Prostate gland (tissue), 2 donors: ENCODE measurements at regions not wholly inside any gene's neighbourhood (a gene's known extent, or its start where the extent isn't known, plus 50 kb on each side); places are given as distances from the start of the nearest gene placed in this dataset.

ENCODE experiments used
- DNase-seq: peaks from one replicate; pipeline ENCODE4 v3.0.0-alpha.2; 2019; ENCODE audit warnings: low spot score
- H3K27ac ChIP-seq, 2 donors: fragments of 200-600 bp; sonication (generic); 2 replicates each; pipeline ENCODE4 v1.5.1; 2017 to 2019
- H3K27me3 ChIP-seq: fragments of 200-600 bp; sonication (generic); replicated peaks from 2 replicates; pipeline ENCODE4 v1.5.1; 2019; ENCODE audit not compliant: insufficient read depth
- H3K36me3 ChIP-seq, 2 donors: fragments of 200-600 bp; sonication (generic); 1 replicate in 1 of 2; 2 replicates in 1 of 2; pipeline versions ENCODE4 v1.5.1 to v1.8.1; 2017 to 2019
- H3K4me1 ChIP-seq: fragments of 200-600 bp; sonication (generic); replicated peaks from 2 replicates; pipeline ENCODE4 v1.5.1; 2019
- H3K4me3 ChIP-seq, 2 donors: fragments of 200-600 bp; sonication (generic); 2 replicates each; pipeline ENCODE4 v1.5.1; 2017 to 2019
- H3K9me3 ChIP-seq: fragments of 200-600 bp; sonication (generic); 2 replicates; pipeline ENCODE4 v1.5.1; 2017
- CTCF ChIP-seq, 4 experiments: fragments of 200-600 bp in 2 of 4; fragments of 450-650 bp in 2 of 4; sonication (generic) in 2 of 4; IDR thresholded peaks; 1 replicate in 3 of 4; 2 replicates in 1 of 4; pipeline ENCODE4 v1.5.1; 2016 to 2019; ENCODE audit warnings: antibody characterized with exemption in 4 of 4, mild to moderate bottlenecking in 2 of 4, moderate library complexity in 2 of 4
- POLR2A ChIP-seq: fragments of 450-650 bp; IDR thresholded peaks from one replicate; pipeline ENCODE4 v1.6.1; 2016; ENCODE audit warnings: antibody characterized with exemption, mild to moderate bottlenecking
- POLR2AphosphoS5 ChIP-seq: sonication (generic); formaldehyde crosslinking; IDR thresholded peaks from one replicate; pipeline ENCODE4 v1.6.1; 2017; ENCODE audit warnings: antibody characterized with exemption
- WGBS: methylation state at CpG from one replicate; pipeline ENCODE4 v1.1.5; 2018; 5-methylcytosine and 5-hydroxymethylcytosine counted together
- intact Hi-C: fragments of 100-400 bp; cut with DNase I; formaldehyde crosslinking; loops from one replicate; pipeline ENCODE4 v1.14.2; 2022

- H3K9me3 ChIP-seq: no peaks in the 10 kb centered on the region
- no peak overlapping the region for H3K4me3 ChIP-seq
- intact Hi-C loops: no loop called here
- no peak for DNase-seq
- no peaks in the 10 kb centered on the region for H3K27me3 ChIP-seq
- no peak for TF ChIP-seq POLR2AphosphoS5
- TF ChIP-seq CTCF (IDR thresholded peaks at IDR 0.05): no peak
- TF ChIP-seq POLR2A: no peak
- H3K36me3 ChIP-seq: no peaks in the 10 kb centered on the region
- no peaks in the 10 kb centered on the region for H3K4me1 ChIP-seq
- no peak overlapping the region for H3K27ac ChIP-seq
- 64% methylated on average over 8 of the region's 8 CpGs for WGBS
These were observed 51.7 kb upstream of the KPNA3 start for GRCh38 chr13:49844181-49844580.
